ENCODE measurements at regions not wholly inside any gene's neighbourhood (a gene's known extent, or its start where the extent isn't known, plus 50 kb on each side); places are given as distances from the start of the nearest gene placed in this dataset.

DNA sequence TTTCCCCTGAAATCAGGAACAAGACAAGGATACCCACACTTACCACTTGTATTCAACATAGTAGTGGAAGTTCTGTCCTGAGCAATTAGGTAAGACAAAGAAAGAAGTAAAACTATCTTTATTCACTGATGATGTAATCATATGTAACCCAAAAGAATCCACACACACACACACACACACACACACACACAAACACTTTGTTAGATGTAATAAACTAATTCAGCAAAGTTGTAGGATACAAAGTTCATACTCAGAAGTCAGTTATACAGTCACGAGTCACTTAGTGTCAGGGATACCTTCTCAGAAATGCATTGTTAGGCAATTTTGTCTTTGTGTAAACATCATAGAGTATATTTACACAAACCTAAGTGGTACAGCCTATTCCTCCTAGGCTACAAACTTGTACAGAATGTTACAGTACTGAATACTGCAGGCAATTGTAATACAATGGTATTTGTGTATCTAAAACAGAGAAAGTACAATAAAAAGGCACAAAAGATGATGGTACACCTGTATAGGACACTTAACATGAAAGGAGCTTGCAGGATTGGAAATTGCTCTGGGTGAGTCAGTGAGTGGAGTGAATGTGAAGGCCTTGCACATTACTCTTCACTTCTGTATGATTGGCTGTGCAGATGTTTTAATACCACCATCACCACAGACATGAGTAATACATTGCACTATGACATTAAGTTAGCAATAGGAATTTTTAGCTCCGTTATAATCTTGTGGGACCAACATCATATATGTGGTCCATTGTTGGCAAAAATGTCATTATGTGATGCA is 370.1 kb downstream of the ZFHX3 start:
- no peak for TF ChIP-seq CTCF (IDR thresholded peaks at IDR 0.05)
- no peak for TF ChIP-seq POLR2A (IDR thresholded peaks at IDR 0.05)
